ENCODE measurements at regions not wholly inside any gene's neighbourhood (a gene's known extent, or its start where the extent isn't known, plus 50 kb on each side); places are given as distances from the start of the nearest gene placed in this dataset.

GRCh38 chr9:88614359-88614758 is 79.4 kb downstream of the NXNL2 start:
- Histone ChIP-seq H3K4me2 (ENCODE audit: low read depth, low read length) (no peak overlapping the region), H3K4me3 (ENCODE audit: insufficient read depth, low read depth, low read length) (no peak overlapping the region), H3K4me1 (ENCODE audit: control insufficient read depth, insufficient read depth, low read length) (no peaks in the 10 kb centered on the region), H2AK9ac (replicated peaks; ENCODE audit: low read depth, low read length, poor library complexity) (no peak overlapping the region), H2AK5ac (ENCODE audit: low read depth, low read length) (no peak overlapping the region), H4K8ac (ENCODE audit: low read depth in 2 of 2, low read length in 2 of 2) (no peak overlapping the region), H3K14ac (replicated peaks; ENCODE audit: low read depth, low read length) (no peak overlapping the region), H3K56ac (ENCODE audit: extremely low read depth, insufficient read depth, low read length) (no peak overlapping the region), H4K20me1 (ENCODE audit: insufficient read depth, low read length) (no peaks in the 10 kb centered on the region), H2BK20ac (ENCODE audit: low read depth, low read length) (no peak overlapping the region), H3K9me3 (ENCODE audit: control insufficient read depth, insufficient read depth, low read length) (peaks cover 5% of the 10 kb centered on the region; the same call in 1 of the 2 replicates), H3K18ac (ENCODE audit: low read depth, low read length) (no peak overlapping the region), H4K5ac (ENCODE audit: low read depth, low read length) (no peak overlapping the region), H3K9ac (ENCODE audit: low read depth, low read length) (no peak overlapping the region), H3K36me3 (ENCODE audit: control insufficient read depth, insufficient read depth, low read length) (no peaks in the 10 kb centered on the region), H2AFZ (replicated peaks; ENCODE audit: low read length, poor library complexity) (no peak overlapping the region), H3K79me1 (ENCODE audit: low read depth in 1 of 2, low read length in 2 of 2) (no peaks in the 10 kb centered on the region), H3K23ac (ENCODE audit: low read depth, low read length) (no peak overlapping the region), H2BK120ac (ENCODE audit: low read depth, low read length) (no peak overlapping the region), H3K4ac (ENCODE audit: low read depth, low read length) (no peak overlapping the region), H2BK5ac (ENCODE audit: low read depth, low read length, poor library complexity, severe bottlenecking) (no peak overlapping the region), H3K27me3 (ENCODE audit: control insufficient read depth, insufficient read depth, low read length) (no peaks in the 10 kb centered on the region), H4K91ac (ENCODE audit: insufficient read depth, low read depth, low read length) (no peak overlapping the region), H3K9me1 (ENCODE audit: insufficient read depth, low read length) (no peaks in the 10 kb centered on the region), H3K27ac (ENCODE audit: insufficient read depth, low read length) (no peak overlapping the region), H2BK15ac (ENCODE audit: low read depth, low read length) (no peak overlapping the region)
- DNase-seq, result no peak
- no peak for TF ChIP-seq RAD21 (IDR thresholded peaks at IDR 0.05; ENCODE audit: low read length)
- TF ChIP-seq RCOR1 (IDR thresholded peaks at IDR 0.05; ENCODE audit: insufficient replicate concordance, low read length), result no peak
- no CpG with 5 or more reads among the region's 3 CpGs for WGBS, 2 experiments (ENCODE audit: extremely low coverage in 2 of 2, insufficient read length in 1 of 2)
- intact Hi-C loops (cut with micrococcal nuclease) (no loop called here), dilution Hi-C loops (cut with HindIII; ENCODE audit: low sequenced_read_pairs, unreplicated experiment) (no loop called here), in situ Hi-C loops (cut with MboI; ENCODE audit: low sequenced_read_pairs) (no loop called here)
- no TSS peak for BruUV-seq (replicated peaks)
- POLR2A ChIA-PET (ENCODE audit: unreplicated experiment), result no interaction called here
- CTCF ChIA-PET, result interaction anchor here (0.6 to 1.3 kb wide), 2 partner anchors 14 to 1014 kb away, joined by 3 read pairs; no protein-coding TSS in a partner anchor
- no peak for ATAC-seq (ENCODE audit: low read depth)

Measured in IMR-90 (cell line).